Pancreas (tissue), 10 donors: ENCODE measurements at regions not wholly inside any gene's neighbourhood (a gene's known extent, or its start where the extent isn't known, plus 50 kb on each side); places are given as distances from the start of the nearest gene placed in this dataset.

Source experiments
- ATAC-seq, 4 donors: fragments of 200-7000 bp; cut with Tn5 transposase; one replicate each; pipeline versions ENCODE4 v1.8.0 to v1.9.1; 2020; ENCODE audit warnings: mild to moderate bottlenecking in 4 of 4, moderate library complexity in 4 of 4
- DNase-seq, 6 donors: peaks; one replicate each; pipeline ENCODE4 v3.0.0-alpha.2; 2020
- FAIRE-seq: peaks from 2 replicates; lab custom pipeline; 2012; peaks lifted over from hg19 to GRCh38; lab: Jason Lieb, UNC
- H3K27ac ChIP-seq, 4 donors: fragments of 200-600 bp; sonication (generic); 1 replicate in 3 of 4; 2 replicates in 1 of 4; pipeline versions ENCODE4 v1.5.0 to v1.8.0; 2020
- H3K27me3 ChIP-seq, 4 donors: fragments of 200-600 bp; one replicate each; pipeline ENCODE4 v1.8.0; 2021
- H3K36me3 ChIP-seq, 3 donors: fragments of 200-600 bp; sonication (generic) in 1 of 3; one replicate each; pipeline versions ENCODE4 v1.5.0 to v1.8.0; 2020 to 2021
- H3K4me1 ChIP-seq, 3 donors: fragments of 200-600 bp; one replicate each; pipeline ENCODE4 v1.8.0; 2021
- H3K4me3 ChIP-seq, 4 donors: fragments of 200-600 bp; sonication (generic) in 2 of 4; one replicate each; pipeline versions ENCODE4 v1.5.0 to v1.8.0; 2020 to 2021
- H3K9me3 ChIP-seq, 4 donors: fragments of 200-600 bp; one replicate each; pipeline ENCODE4 v1.8.0; 2021
- WGBS, 2 donors: extraction: QIAGEN DNeasy Blood & Tissue Kit; methylation state at CpG; one replicate each; pipeline ENCODE4 v1.1.7; 2013; 5-methylcytosine and 5-hydroxymethylcytosine counted together
- intact Hi-C, 3 donors: fragments of 100-400 bp; cut with DNase I; formaldehyde crosslinking; loops; one replicate each; pipeline versions ENCODE4 v1.11.1 to v1.14.2; 2022
- TF ChIP-seq, protein P1 (sequence below), 4 donors: fragments of 200-600 bp; sonication (generic) in 3 of 4; IDR thresholded peaks; one replicate each; pipeline versions ENCODE4 v1.5.0 to v1.8.0; 2021; ENCODE audit warnings: antibody characterized with exemption in 4 of 4
- donor health status: healthy with polysubstance abuse.
- donor health status: DM: no; HTN: no; CAD: no; lungs with moderate emphysema.
- donor health status: DM: no; HTN: no; CAD: no.
- donor health status: control.
- donor health status: control.
- donor health status: Bipolar disorder and iron deficiency.
- donor health status: DM: yes; HTN: yes; CAD: no.
- donor health status: DM: no; HTN: no; CAD: no.
- donor health status: DM: no; HTN: no; CAD: no.
- donor health status: DM: yes; HTN: yes; CAD: no.

DNA sequence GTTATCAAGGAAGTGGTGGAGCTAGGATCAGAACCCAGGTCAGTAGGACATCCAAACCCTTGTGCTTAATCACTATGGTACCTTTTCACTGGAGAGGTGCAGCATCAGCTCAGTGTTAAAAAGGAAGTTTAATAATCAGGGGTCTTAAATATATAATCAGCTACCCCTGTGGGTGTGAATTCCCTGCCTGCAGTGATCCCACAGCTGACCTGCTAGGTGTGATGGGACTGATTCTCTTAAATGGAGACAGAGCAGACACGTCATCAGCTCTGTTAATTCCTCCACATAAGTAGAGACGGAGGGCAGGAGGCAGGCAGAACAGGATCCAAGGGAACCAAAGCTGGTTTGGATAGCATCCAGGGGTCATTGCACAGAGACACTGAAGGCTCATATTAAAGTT is 154.1 kb upstream of the CRBN start:
- Histone ChIP-seq H3K27ac (no peak overlapping the region), H3K4me1 (no peaks in the 10 kb centered on the region), H3K36me3 (no peaks in the 10 kb centered on the region), H3K27me3 (no peaks in the 10 kb centered on the region), H3K9me3 (no peaks in the 10 kb centered on the region), H3K4me3 (no peak overlapping the region)
- 74% methylated on average over 2 of the region's 2 CpGs for WGBS, 2 donors
- ATAC-seq = no peak
- TF ChIP-seq, protein P1, sequence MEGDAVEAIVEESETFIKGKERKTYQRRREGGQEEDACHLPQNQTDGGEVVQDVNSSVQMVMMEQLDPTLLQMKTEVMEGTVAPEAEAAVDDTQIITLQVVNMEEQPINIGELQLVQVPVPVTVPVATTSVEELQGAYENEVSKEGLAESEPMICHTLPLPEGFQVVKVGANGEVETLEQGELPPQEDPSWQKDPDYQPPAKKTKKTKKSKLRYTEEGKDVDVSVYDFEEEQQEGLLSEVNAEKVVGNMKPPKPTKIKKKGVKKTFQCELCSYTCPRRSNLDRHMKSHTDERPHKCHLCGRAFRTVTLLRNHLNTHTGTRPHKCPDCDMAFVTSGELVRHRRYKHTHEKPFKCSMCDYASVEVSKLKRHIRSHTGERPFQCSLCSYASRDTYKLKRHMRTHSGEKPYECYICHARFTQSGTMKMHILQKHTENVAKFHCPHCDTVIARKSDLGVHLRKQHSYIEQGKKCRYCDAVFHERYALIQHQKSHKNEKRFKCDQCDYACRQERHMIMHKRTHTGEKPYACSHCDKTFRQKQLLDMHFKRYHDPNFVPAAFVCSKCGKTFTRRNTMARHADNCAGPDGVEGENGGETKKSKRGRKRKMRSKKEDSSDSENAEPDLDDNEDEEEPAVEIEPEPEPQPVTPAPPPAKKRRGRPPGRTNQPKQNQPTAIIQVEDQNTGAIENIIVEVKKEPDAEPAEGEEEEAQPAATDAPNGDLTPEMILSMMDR (IDR thresholded peaks at IDR 0.05) = no peak
- intact Hi-C loops = no loop called here
- no peak for DNase-seq
- no peak for FAIRE-seq

- no peaks in the 10 kb centered on the region for H3K9me3 ChIP-seq
- H3K4me1 ChIP-seq = no peaks in the 10 kb centered on the region
- WGBS, 2 donors = 51 to 54% methylated on average over 3 of the region's 3 CpGs
- DNase-seq (no peak), ATAC-seq (no peak), FAIRE-seq (no peak)
- no peaks in the 10 kb centered on the region for H3K27me3 ChIP-seq
- no peak overlapping the region for H3K4me3 ChIP-seq
- TF ChIP-seq, protein P1 (IDR thresholded peaks at IDR 0.05) = no peak
- intact Hi-C loops = no loop called here
- no peak overlapping the region for H3K27ac ChIP-seq
- H3K36me3 ChIP-seq = no peaks in the 10 kb centered on the region
Observed at GRCh38 chr3:3316521-3316920, 137.0 kb upstream of the CRBN start.

DNA sequence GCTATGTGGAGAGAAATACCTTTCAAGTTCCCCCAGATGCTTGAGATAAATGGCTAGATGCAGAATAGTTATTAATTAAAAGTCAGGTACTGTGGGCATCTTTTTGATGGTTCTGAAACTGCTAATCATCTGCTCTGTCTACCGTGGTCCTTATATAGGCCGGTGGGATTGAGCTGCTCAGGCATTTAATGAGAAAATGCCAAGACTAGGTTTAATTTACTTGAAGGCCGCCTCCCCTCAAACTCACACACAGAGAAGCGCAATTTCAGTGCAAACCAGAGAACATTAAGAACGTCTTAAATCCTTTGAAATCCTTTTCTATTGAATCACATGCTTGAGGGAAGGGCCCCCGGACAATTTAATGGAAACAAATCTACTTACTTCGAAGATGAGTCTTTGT is 136.4 kb upstream of the CRBN start:
- H3K9me3 ChIP-seq = no peaks in the 10 kb centered on the region
- H3K27ac ChIP-seq = no peak overlapping the region
- no peak for ATAC-seq
- TF ChIP-seq, protein P1 (IDR thresholded peaks at IDR 0.05) = no peak
- no peaks in the 10 kb centered on the region for H3K27me3 ChIP-seq
- no peaks in the 10 kb centered on the region for H3K4me1 ChIP-seq
- no peak for FAIRE-seq
- no peak for DNase-seq
- H3K4me3 ChIP-seq = no peak overlapping the region
- no peaks in the 10 kb centered on the region for H3K36me3 ChIP-seq
- WGBS, 2 donors = 70 to 86% methylated on average over 7 of the region's 7 CpGs
- intact Hi-C loops = no loop called here

GRCh38 chr3:3309887-3310286 is 130.4 kb upstream of the CRBN start:
- H3K27me3 ChIP-seq = no peaks in the 10 kb centered on the region
- DNase-seq (no peak), ATAC-seq (no peak), FAIRE-seq (no peak)
- intact Hi-C loops = no loop called here
- no peaks in the 10 kb centered on the region for H3K36me3 ChIP-seq
- TF ChIP-seq, protein P1 (IDR thresholded peaks at IDR 0.05) = no peak
- WGBS, 2 donors = 40 to 49% methylated on average over 3 of the region's 3 CpGs
- no peaks in the 10 kb centered on the region for H3K9me3 ChIP-seq
- H3K4me3 ChIP-seq = no peak overlapping the region
- H3K27ac ChIP-seq = no peak overlapping the region
- no peaks in the 10 kb centered on the region for H3K4me1 ChIP-seq

GRCh38 chr3:3308809-3309208 is 129.3 kb upstream of the CRBN start:
- FAIRE-seq = no peak
- WGBS, 2 donors = 78 to 90% methylated on average over 3 of the region's 3 CpGs
- TF ChIP-seq, protein P1 (IDR thresholded peaks at IDR 0.05) = no peak

More at GRCh38 chr3:3308809-3309208, 129.3 kb upstream of the CRBN start:
- no peaks in the 10 kb centered on the region for H3K9me3 ChIP-seq
- H3K27ac ChIP-seq = no peak overlapping the region
- intact Hi-C loops = no loop called here
- ATAC-seq = no peak
- no peaks in the 10 kb centered on the region for H3K4me1 ChIP-seq
- H3K4me3 ChIP-seq = no peak overlapping the region
- H3K27me3 ChIP-seq = no peaks in the 10 kb centered on the region
- no peaks in the 10 kb centered on the region for H3K36me3 ChIP-seq
- DNase-seq = no peak
